Activated CD4-positive, alpha-beta T cell treated with anti-CD3 and anti-CD28 coated beads, Interleukin-2, amount 50 U/mL, for 4 hours (primary cell): ENCODE measurements at regions not wholly inside any gene's neighbourhood (a gene's known extent, or its start where the extent isn't known, plus 50 kb on each side); places are given as distances from the start of the nearest gene placed in this dataset.

Experiments used
- DNase-seq, 2 experiments: peaks; one replicate each; pipeline ENCODE4 v3.0.0-alpha.2; 2020

DNA sequence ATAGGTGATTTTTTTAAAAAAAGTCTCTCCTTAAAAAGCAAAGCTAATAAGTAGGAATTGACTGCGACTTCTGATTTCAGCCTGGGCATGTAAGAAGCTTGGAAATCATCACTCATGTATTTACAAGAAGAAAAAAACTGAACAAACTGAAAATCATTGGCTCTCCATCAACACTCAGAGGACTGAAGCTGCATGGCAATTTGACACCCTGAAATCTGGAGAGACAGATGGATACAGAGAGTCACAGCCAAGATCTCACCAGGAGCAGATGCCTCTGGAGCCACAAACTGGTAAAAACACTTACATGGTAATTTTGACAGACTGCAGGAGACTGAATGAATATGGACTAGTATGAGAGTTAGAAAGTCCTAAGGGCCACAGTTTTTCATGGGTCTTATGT is 191.2 kb upstream of the TCF21 start:
- DNase-seq: no peak

DNA sequence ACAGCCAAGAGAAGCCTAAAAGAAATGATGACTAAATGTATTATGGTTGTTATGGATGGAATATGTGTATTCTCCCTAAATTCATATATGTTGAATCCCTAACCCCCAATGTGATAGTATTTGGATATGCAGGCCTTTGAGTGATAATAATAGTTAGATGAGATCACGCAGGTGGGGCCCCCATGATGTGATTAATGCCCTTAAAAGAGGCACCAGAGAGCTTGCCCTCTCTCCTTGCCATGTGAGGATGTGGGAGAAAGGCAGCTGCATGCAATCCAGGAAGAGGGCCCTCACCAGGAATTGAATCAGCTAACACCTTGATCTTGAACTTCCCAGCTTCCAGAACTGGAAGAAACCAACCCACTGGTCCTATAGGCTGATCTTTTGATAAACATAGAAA is 190.6 kb upstream of the TCF21 start:
- DNase-seq: no peak

DNA sequence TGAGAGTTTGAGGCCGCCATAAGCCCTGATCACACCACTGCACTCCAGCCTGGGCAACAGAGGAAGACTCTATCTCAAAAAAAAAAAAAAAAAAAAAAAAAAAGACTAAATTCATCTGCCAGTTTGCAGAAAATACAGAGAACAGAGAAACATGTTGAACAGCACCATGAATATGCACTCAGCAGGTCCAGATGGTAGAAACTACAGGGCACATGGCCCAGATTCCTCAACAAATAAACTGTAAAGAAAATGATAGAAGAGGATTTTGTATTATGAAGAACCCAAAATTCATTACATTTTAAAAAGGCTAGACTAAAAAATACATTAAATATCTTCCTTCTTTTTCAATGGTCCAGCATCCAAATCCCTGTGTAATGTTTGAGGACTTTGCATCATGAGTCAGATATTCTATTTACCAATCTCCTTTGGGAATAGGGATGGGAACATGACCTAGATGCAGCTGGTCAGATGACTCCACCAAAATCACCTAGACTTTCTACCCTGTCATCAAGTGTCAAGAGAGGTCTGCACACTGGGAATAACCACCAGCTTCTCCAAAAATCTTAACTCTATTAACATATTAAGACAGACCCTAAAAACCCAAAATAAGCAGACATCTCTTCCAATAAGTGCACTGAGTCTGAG is 189.1 kb upstream of the TCF21 start:
- DNase-seq: no peak

DNA sequence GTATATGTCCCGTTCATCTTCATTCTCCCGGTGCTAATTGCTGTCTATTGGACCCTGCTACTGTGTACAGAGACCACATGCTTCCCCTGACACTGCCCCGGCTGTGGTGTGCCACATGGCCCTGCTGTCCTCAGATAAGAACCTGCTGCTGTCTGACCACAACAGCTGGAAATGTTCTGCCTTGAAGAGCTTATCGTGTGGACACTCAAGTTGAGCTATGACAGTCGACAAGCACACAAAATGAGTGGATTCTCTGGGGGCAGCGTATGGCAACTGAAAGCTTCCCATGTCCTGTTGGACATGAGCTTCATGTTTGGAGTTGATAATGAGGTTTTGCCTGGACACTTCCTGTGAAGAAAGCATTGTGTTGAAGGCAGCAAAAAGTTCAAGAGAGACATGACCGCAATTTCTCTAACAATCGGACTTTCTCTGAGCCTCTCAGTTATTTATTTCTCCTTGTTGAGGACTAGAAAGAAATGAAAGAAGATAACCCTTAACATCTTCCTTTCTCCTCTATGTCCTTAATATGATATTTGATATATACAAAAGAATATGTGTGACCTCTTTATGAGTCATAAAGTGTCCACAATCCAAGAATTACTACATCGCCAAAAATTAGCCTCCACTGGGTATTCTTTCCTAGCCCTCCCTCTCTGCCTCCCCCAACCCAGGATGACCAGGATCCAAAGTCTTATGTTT is 187.1 kb upstream of the TCF21 start:
- no peak for DNase-seq

DNA sequence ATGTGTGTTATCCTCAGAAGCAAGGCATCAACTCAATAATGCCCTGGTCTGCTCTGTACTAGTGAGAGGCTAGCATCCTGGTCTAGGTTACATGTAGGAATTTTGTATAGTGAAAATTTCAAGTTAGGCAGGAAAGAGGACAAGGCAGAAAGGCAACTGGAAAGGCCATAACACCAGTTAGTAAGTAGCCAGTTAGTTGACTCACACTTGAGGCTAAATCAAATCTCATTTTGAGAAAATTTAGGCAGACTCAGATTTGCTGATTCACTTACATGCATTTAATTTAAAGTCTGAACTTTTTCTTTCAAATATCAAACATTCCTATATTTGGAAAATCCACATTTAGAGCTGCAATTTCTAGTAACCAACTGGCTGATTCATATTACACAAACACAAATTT is 184.5 kb upstream of the TCF21 start:
- no peak for DNase-seq

DNA sequence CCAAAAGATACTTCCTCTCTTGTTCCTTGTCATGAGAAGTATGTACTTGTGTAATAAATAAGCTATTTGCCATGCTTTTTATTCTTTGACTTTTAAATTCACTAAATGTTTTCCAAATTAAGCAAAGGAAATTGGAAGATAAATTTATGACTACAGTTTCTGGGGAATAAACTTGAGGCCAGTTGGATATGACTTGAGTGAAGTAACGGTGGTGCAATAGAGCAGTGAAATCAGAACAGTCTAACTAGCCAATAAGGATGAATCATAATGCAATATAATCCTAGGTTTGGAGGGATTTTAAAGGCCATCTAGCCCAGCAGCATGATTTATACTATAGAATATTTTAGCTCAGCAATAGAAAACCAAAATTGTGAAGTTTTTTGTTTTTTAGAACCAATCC is 183.8 kb upstream of the TCF21 start:
- DNase-seq: no peak

DNA sequence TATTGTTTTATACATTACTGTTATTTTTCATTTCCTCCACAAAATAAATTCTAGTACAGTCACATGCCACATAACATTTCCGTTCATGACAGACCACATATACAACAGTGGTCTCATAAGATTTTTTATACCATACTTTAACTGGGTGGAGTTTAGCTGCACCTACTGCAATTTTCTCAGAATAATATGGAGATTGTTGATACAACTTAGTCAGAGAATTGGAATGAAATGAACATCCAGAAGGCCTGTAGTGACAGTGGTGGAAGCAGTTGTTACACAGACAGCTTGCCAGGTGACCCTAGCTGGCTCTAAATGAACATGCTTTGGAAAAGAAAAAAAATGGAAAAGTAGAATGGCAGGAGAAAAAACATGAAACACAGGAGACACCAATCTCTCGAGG is 183.2 kb upstream of the TCF21 start:
- DNase-seq: no peak

DNA sequence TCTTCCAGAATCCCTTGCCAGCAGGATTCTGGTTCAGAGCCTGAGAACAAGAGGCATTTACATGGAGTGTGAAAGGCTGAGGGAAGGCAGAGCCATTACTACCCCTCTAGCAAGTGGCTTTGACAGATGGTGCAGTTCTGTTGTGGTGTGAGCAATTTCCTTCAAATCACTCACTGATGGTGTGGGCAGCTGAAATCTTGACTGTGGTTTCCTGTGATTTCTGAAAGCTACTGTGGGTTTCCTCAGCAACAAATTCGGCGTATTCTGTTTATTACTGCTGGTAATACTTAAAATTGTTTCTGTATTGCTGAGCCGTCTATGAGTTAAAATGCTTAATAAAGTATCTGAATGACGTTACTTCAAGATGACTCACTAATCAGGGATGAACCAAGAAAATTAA is 181.5 kb upstream of the TCF21 start:
- no peak for DNase-seq

DNA sequence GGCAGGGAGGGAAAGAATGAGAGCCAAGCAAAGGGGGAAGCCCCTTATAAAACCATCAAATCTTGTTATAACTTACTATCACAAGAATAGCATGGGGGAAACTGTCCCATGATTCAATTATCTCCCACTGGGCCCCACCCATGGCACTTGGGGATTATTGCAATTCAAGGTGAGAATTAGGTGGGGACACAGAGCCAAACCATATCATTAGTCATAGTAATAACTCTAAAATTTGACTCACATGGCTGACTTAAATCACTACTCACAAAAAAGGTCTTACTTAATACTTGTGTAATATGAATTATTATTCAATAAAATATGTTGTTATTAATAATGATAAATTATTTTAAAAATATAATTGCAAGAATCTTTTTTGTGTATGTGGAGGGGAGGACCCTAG is 178.1 kb upstream of the TCF21 start:
- DNase-seq: no peak

DNA sequence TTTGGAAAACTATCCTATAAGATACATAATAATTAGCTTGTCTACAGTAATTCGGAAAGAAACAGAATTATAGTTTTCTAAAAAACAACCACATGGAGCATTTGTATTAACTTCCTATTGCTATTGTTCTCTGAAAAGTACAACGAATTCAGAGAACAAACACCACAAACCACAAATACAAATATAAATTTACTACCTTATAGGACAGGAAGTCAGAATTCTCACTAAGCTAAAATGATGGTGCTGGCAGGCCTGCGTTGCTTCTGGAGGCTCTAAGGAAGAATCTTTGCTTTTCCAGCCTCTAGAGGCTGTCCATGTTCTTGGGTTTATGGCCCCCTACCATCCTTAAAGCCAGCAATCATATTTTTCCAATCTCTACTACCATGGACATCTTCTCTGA is 173.6 kb upstream of the TCF21 start:
- DNase-seq: no peak

DNA sequence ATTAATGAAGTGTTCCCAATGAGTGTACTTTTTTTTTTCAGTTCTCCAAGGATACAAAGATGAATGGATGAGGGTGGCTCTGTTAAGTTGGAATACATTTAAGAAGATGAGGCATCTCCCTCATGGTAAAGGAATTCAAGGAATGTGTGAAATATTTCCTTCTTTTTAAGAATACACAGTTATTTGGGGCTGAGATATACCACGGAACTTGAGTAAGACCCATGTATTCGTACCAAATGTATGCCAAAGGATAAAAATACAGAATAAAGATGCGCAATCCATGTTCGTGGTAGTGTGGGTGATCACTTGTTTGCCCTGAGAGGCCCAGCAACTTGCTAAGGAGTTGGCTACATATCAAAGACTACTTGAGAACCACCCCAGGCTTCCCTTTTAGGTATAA is 164.2 kb upstream of the TCF21 start:
- DNase-seq: no peak

DNA sequence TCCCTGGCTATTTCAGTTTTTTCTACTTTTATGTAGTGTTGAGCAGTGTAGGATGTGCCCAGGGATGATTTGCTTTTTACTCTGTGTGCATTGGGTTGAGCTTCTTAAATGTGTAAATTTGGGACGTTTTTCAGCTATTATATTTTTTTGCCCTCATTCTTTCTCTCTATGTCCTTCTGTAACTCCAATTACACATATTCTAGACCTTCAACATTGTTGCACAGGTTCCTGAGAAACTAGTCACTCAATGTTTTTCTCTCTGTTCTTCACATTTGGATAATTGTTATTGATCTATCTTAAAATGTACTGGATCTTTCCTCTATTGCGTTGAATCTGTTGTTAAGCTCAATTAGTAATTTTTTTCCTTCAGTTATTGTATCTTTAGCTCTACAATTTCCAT is 162.7 kb upstream of the TCF21 start:
- DNase-seq: no peak

DNA sequence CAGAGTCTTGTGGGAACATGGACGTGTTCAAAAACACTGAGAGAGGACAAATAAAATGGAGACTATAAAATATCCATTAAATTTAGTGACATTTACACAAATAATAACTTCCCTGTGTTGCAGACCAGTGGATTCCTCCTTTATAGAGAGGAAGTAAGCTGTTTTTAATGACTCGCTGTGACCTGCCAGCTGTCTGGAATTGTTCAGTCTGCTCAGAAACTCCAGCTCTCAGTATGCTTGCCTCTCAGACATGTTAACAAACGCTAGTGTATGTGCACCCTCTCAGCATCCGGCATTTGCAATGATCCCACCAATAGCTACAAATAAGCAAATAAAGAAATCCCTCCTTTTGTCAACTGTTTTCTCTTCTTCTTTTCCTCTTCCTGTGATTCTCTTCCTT is 158.0 kb upstream of the TCF21 start:
- DNase-seq: no peak

DNA sequence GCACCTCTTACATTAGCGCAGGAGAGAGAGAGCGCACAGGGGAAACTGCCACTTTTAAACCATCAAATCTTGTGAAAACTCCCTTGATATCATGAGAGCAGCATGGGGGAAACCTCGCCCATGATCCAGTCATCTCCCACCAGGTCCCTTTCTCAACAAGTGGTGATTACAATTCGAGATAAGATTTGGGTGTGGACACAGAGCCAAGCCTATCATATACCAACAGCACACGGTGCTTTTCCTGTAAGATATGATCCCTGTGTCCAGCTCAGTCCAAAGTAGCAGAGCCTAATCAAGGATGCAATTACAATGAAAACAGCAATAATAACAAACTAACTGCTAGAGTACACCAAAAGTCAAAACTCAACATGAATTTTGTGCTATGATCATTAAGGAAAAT is 148.7 kb upstream of the TCF21 start:
- no peak for DNase-seq

DNA sequence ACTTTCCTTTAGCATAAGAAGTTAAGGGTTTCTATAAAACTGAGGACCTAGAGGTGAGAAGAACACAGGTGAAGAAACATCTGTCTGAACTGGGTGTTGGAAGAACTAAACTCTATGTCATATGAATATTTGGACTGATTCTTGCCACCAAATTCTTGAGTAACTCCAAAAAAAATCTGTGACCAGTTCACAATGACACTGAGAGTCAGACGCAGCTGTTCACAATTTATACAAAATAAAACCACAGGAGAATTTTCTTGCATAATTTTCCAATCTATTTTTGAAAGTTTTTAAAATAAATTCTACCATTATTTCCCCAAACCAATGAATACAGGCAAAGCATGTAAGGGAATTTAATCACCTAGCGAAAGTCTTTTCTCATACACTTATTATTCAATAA is 148.1 kb upstream of the TCF21 start:
- no peak for DNase-seq

DNA sequence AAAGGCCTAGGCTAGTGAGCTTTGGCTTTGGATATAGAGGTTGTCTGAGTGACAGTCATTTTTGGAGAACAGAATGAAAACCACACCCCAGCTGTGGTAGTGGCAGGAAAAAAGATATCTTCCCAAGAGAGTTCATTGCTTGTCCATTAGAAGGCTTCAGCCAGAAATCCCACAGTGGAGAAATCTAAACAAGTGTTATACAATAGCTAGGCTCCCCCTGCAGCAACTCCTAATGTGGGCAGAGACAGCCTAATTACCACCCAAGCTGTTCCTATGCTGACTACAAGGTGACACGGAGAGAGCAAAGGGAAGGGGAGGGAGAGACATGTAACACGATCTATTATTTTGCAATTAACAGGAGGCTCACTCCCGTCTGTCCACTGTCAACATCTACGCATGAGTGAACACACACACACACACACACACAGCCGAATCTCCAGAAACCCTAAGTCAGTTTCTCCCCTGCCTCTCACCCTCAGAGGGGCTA is 147.5 kb upstream of the TCF21 start:
- DNase-seq: no peak

DNA sequence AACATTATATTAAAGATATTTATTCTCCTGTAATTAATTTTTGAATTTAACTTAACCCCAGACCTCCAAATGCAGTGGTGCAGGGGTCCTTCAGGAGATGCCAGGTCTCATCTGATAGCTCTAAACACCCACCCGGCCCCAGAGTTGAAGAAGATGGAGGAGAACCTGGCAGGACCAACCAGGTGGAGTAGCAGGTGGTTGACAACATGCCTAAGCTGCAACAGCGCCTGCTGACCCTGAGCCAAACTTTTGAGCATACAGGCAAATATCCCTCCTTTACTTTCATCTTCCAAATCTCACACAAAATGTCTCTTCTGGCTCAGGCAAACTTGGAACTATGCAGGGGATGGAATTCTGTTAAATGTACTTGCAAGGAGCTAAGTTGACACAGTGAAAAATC is 145.3 kb upstream of the TCF21 start:
- DNase-seq: no peak

DNA sequence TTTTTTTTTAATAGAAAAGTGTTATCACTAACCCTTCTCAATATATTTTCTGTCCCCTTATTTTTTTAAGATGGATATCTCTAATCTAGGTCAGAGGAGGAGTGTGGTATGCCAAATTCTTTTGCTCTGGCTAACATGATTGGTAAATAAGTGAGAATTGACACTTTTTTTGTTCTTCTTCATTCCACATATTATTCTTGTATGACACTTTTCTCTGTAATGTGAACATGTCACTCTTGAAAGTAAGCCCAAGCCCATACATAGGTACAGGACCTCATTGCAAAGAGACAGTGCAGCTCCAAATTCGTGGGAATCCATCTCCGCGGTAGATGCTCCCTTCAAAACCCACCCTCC is 142.5 kb upstream of the TCF21 start:
- no peak for DNase-seq

DNA sequence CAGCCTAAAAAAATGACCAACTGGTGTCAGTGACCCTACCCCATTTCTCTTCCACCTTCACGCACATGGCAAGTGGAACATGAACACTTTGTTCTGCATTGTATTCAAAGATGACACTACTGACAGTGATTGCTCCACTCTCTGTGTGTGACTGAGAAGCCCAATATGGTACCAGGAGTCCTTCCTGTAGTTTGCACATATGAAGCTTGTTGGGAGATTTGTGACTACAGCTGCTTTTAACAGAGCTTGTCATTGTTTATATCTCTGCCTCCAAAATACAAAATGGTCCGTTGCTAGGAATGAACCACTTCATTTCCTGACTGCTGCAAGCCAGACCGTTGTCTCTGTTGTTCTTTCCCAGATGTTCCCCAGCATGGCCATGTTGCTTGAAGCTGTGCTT is 140.3 kb upstream of the TCF21 start:
- DNase-seq: no peak

DNA sequence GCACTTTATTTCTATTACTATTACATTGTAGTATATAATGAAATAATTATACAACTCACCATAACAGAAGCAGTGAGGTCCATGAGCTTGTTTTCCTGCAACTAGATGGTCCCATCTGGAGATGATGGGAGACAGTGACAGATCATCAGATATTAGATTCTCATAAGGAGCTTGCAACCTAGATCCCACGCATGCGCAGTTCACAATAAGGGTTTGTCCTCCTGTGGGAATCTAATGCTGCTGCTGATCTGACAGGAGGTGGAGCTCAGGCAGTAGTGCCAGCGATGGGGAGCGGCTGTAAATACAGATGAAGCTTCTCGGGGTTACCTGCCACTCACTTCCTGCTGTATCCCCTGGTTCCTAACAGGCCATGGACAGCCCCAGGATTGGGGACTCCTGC is 139.5 kb upstream of the TCF21 start:
- DNase-seq: no peak

DNA sequence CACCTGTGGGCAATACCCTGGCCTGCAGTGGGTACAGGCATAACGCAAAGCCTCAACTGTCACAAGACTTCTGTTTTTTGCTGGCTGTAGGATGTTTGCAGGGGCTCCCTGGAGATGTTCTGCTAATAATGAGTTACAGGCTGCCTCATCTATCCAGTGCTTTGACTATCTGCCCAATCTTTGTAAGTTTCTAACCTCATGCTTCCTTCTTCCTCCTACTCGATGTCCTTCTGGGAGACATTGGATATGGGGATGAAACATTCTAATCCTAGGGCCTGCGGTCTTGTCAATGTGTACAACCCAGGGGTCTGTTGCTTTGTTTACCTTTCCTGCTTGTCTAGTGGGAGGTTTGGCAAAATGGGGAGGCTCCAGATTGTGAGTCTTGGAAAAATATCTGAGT is 136.8 kb upstream of the TCF21 start:
- no peak for DNase-seq

DNA sequence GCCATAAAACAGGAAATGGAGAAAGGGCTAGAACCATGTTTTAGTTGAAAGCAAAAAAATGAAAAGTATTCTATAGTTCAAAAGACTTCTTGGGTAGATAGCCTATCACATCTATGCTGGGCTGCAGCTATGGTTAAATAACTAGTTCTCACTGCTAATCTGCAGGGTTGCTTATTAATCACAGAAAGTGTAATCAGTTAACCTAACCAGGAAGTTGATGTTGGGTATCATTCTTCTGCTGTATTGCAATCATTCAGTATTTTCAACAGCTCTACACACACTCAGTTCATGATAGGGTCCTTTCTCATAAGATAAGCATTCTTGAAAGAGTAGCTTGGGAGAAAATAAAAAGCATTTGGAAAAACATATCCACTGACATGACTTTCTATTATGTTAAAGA is 135.2 kb upstream of the TCF21 start:
- no peak for DNase-seq

DNA sequence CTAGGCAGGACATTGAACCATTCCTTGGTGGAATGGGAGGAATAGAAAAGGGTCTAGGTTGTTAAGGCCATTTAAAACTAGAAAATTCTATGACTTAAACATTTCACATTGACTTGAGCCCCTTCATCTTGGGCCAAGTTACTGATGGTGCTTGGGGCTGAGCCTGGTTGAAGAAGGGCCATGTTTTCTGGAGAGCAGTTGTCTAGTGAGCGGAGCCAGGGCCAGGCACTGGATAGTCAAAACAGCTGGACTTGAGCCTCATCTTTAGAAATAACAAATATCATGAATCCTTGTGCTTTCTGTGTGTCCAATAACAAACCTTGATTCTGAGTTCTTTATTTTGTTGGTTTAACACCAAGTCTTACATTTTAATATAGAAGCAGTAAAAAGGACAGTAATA is 134.6 kb upstream of the TCF21 start:
- DNase-seq: no peak

DNA sequence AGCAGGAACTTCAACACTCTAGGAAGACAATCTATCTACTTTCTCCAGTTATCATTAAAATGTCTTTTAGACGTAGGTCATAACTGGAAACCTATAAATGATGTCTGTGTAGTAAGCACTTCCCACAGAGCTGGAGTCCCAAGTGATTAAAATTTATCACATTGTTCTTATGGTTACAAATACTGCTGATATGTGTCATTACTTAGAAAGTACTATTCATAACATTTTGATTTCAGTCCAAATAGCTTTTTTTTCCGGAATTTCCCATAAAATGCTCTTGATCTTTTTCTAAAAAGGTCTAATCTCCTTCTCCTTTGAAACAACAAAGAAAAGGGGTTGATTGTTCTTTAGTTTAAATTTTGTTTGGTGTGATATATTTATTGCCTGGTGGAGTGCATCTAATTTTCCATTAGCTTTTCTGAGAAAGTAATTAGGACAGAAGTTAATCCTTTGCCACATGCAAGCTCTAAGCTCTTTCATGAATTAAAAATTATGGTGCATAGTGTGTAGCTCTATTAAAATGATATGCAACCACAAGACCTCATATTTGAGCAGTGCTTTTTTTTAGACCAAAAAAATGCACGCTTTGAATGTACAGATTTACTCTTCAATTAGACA is 132.7 kb upstream of the TCF21 start:
- DNase-seq: no peak

DNA sequence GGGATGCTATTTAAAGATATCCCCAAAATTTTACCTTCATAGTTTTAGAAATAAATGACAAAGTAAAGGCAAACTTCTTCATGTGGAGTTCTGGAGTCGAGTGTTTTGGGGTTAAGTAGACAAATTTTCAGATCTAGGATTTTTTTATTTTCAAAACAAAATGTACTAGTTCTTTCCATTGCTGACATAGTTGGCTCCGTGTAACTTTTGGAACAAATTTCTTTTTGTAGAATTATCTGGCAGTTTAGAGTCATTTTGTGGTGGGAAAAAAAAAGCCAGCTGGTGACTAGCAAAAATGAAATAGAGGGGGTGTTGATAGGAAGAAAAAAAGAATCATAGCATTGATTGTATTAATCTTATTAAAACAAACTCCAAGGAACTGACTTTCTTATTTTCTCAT is 131.6 kb upstream of the TCF21 start:
- DNase-seq: no peak
